Keratinocyte (primary cell): ENCODE measurements at regions not wholly inside any gene's neighbourhood (a gene's known extent, or its start where the extent isn't known, plus 50 kb on each side); places are given as distances from the start of the nearest gene placed in this dataset.

Experiments used
- EZH2 ChIP-seq: IDR thresholded peaks from one replicate; pipeline ENCODE4 v1.6.1; 2012; ENCODE audit warnings: inconsistent platforms, mild to moderate bottlenecking, low read length, moderate library complexity
- TF ChIP-seq, protein P1 (sequence below), 3 experiments: IDR thresholded peaks in 1 of 3; conservative IDR thresholded peaks in 1 of 3; optimal IDR thresholded peaks in 1 of 3; 2 replicates in 2 of 3; 3 replicates in 1 of 3; pipeline versions ENCODE3 to v1.5.1; 2011; ENCODE audit warnings: low read length in 3 of 3, mild to moderate bottlenecking in 3 of 3, moderate library complexity in 2 of 3, control low read depth in 1 of 3, inconsistent platforms in 1 of 3; ENCODE audit not compliant: insufficient read depth in 2 of 3; ENCODE audit errors: extremely low read depth in 1 of 3

DNA sequence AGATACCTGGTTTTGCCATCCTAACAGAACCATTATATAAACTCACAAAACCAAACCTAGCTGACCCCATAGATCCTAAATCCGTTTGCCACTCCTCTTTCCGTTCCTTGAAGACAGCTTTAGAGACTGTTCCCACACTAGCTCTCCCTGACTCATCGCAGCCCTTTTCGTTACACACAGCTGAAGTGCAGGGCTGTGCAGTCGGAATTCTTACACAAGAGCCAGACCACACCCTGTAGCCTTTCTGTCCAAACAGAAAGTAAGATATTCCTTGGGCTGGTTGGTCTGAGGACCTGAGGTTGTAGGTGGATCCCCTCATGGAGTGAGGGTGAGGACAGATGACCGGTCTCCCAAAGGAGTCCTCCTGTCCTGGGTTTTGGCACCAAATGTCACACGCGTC, 56.7 kb upstream of the NAA35 start:
- TF ChIP-seq, protein P1, sequence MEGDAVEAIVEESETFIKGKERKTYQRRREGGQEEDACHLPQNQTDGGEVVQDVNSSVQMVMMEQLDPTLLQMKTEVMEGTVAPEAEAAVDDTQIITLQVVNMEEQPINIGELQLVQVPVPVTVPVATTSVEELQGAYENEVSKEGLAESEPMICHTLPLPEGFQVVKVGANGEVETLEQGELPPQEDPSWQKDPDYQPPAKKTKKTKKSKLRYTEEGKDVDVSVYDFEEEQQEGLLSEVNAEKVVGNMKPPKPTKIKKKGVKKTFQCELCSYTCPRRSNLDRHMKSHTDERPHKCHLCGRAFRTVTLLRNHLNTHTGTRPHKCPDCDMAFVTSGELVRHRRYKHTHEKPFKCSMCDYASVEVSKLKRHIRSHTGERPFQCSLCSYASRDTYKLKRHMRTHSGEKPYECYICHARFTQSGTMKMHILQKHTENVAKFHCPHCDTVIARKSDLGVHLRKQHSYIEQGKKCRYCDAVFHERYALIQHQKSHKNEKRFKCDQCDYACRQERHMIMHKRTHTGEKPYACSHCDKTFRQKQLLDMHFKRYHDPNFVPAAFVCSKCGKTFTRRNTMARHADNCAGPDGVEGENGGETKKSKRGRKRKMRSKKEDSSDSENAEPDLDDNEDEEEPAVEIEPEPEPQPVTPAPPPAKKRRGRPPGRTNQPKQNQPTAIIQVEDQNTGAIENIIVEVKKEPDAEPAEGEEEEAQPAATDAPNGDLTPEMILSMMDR (optimal IDR thresholded peaks at IDR 0.05 in 1 of 3, IDR thresholded peaks at IDR 0.05 in 1 of 3, conservative IDR thresholded peaks at IDR 0.05 in 1 of 3; ENCODE audit: extremely low read depth in 1 of 3, insufficient read depth in 2 of 3, low read length in 3 of 3): no peak
- TF ChIP-seq EZH2: no peak
